SK-N-SH (cell line): ENCODE measurements at regions not wholly inside any gene's neighbourhood (a gene's known extent, or its start where the extent isn't known, plus 50 kb on each side); places are given as distances from the start of the nearest gene placed in this dataset.
"Not testable (repeated sequence)": the region's sequence is repeated elsewhere in the genome, so short reads cannot be mapped to it uniquely, and the experiment has no call there.

Experiments used
- CTCF ChIA-PET: fragments of 300-600, 350-600 bp; formaldehyde crosslinking; extraction: SDS; loops from one replicate; lab custom pipeline; 2021; lab: Yijun Ruan, JAX
- POLR2A ChIA-PET: fragments of 350-600 bp; sonication (Branson Sonifier 250); formaldehyde crosslinking; extraction: SDS; loops from one replicate; lab custom pipeline; 2020; ENCODE audit warnings: antibody characterized with exemption, inconsistent platforms; lab: Yijun Ruan, JAX
- DNase-seq: peaks from one replicate; pipeline ENCODE4 v3.0.0; 2012
- H2AFZ ChIP-seq: fragments of 200-600 bp; sonication (generic); 2 replicates; pipeline ENCODE4 v1.8.1; 2016; ENCODE audit warnings: antibody characterized with exemption, mild to moderate bottlenecking, low read depth
- H3F3A ChIP-seq: fragments of 200-600 bp; sonication (generic); replicated peaks from 2 replicates; pipeline ENCODE3; 2016; ENCODE audit warnings: antibody characterized with exemption, mild to moderate bottlenecking; ENCODE audit not compliant: insufficient read depth
- H3K27ac ChIP-seq, 2 experiments: fragments of 200-500 bp in 1 of 2; fragments of 200-600 bp in 1 of 2; sonication (Bioruptor generic) in 1 of 2; sonication (generic), shearing (Covaris generic) in 1 of 2; 2 replicates each; pipeline versions ENCODE4 v1.5.1 to v1.6.1; 2014 to 2016; ENCODE audit warnings: low read depth in 2 of 2, inconsistent platforms in 1 of 2, low read length in 1 of 2, mild to moderate bottlenecking in 1 of 2, mixed read lengths in 1 of 2
- H3K27me3 ChIP-seq: fragments of 200-600 bp; sonication (generic), shearing (Covaris generic); 2 replicates; pipeline ENCODE4 v1.6.1; 2016; ENCODE audit warnings: mixed run types; ENCODE audit not compliant: insufficient read depth
- H3K36me3 ChIP-seq, 2 experiments: fragments of 200-500 bp in 1 of 2; fragments of 200-600 bp in 1 of 2; sonication (Bioruptor generic) in 1 of 2; sonication (generic) in 1 of 2; replicated peaks in 1 of 2; 2 replicates each; pipeline versions ENCODE3 to v1.5.1; 2014 to 2016; ENCODE audit warnings: low read length in 1 of 2, mild to moderate bottlenecking in 1 of 2; ENCODE audit not compliant: insufficient read depth in 2 of 2, control insufficient read depth in 1 of 2
- H3K4me1 ChIP-seq, 2 experiments: fragments of 200-500 bp in 1 of 2; fragments of 200-600 bp in 1 of 2; sonication (Bioruptor generic) in 1 of 2; sonication (generic), shearing (Covaris generic) in 1 of 2; 2 replicates each; pipeline versions ENCODE4 v1.5.1 to v1.6.1; 2014 to 2016; ENCODE audit warnings: low read depth in 1 of 2, low read length in 1 of 2, mixed run types in 1 of 2; ENCODE audit not compliant: insufficient read depth in 2 of 2, control insufficient read depth in 1 of 2
- H3K4me2 ChIP-seq: fragments of 200-600 bp; sonication (generic), shearing (Covaris generic); 2 replicates; pipeline ENCODE4 v1.6.1; 2017; ENCODE audit warnings: mixed run types
- H3K4me3 ChIP-seq, 2 experiments: fragments of 200-500 bp in 1 of 2; fragments of 200-600 bp in 1 of 2; sonication (Bioruptor generic) in 1 of 2; sonication (generic), shearing (Covaris generic) in 1 of 2; 2 replicates each; pipeline versions ENCODE4 v1.5.1 to v1.8.1; 2014 to 2016; ENCODE audit warnings: low read depth in 2 of 2, inconsistent platforms in 1 of 2, low read length in 1 of 2, mild to moderate bottlenecking in 1 of 2, mixed read lengths in 1 of 2, moderate library complexity in 1 of 2
- H3K79me2 ChIP-seq: fragments of 200-600 bp; sonication (generic); 2 replicates; pipeline ENCODE4 v1.8.1; 2017; ENCODE audit warnings: mild to moderate bottlenecking; ENCODE audit not compliant: insufficient read depth
- H3K9ac ChIP-seq: fragments of 200-600 bp; sonication (generic); 2 replicates; pipeline ENCODE4 v1.6.1; 2017; ENCODE audit warnings: mixed run types
- H3K9me2 ChIP-seq: fragments of 200-600 bp; sonication (generic); 2 replicates; pipeline ENCODE4 v1.6.1; 2017; ENCODE audit warnings: mixed run types
- H3K9me3 ChIP-seq: fragments of 200-600 bp; sonication (generic); 2 replicates; pipeline ENCODE4 v1.6.1; 2017; ENCODE audit warnings: mixed run types, mild to moderate bottlenecking, moderate library complexity
- H4K20me1 ChIP-seq: fragments of 200-600 bp; sonication (generic); 2 replicates; pipeline ENCODE4 v1.6.1; 2017; ENCODE audit warnings: mild to moderate bottlenecking, mixed run types; ENCODE audit not compliant: insufficient read depth
- CHD2 ChIP-seq: fragments of 150-350 bp; IDR thresholded peaks from 2 replicates; pipeline ENCODE4 v1.6.1; 2018; ENCODE audit warnings: low read length; ENCODE audit not compliant: partially characterized antibody
- GABPA ChIP-seq: IDR thresholded peaks from 2 replicates; pipeline ENCODE4 v1.4.0; 2012; ENCODE audit warnings: low read depth, mild to moderate bottlenecking
- GATA2 ChIP-seq: sonication (generic); formaldehyde crosslinking; IDR thresholded peaks from 2 replicates; pipeline ENCODE4 v1.5.0; 2020; ENCODE audit warnings: mild to moderate bottlenecking, missing genetic modification reagents
- RFX5 ChIP-seq: IDR thresholded peaks from 2 replicates; pipeline ENCODE4 v1.6.1; 2012; ENCODE audit warnings: mild to moderate bottlenecking, improper control_type of control experiment, low read length
- SIN3A ChIP-seq: IDR thresholded peaks from 2 replicates; pipeline ENCODE4 v1.6.1; 2012; ENCODE audit warnings: low read depth, mild to moderate bottlenecking, low read length, moderate library complexity, borderline replicate concordance
- SMC3 ChIP-seq: IDR thresholded peaks from 2 replicates; pipeline ENCODE4 v1.6.1; 2012; ENCODE audit warnings: low read depth, low read length, improper control_type of control experiment
- TAF1 ChIP-seq: IDR thresholded peaks from 2 replicates; pipeline ENCODE4 v1.6.1; 2012; ENCODE audit warnings: low read depth, mild to moderate bottlenecking, low read length, moderate library complexity, borderline replicate concordance
- USF2 ChIP-seq: fragments of 150-350 bp; IDR thresholded peaks from 2 replicates; pipeline ENCODE4 v1.6.1; 2017; ENCODE audit warnings: antibody characterized with exemption, low read length, low read depth, borderline replicate concordance
- WGBS: methylation state at CpG from one replicate; pipeline ENCODE4 v1.1.6; 2017; ENCODE audit warnings: low lambda C conversion rate; 5-methylcytosine and 5-hydroxymethylcytosine counted together
- TF ChIP-seq, protein P1 (sequence below): fragments of 200-600 bp; sonication (generic); IDR thresholded peaks from 2 replicates; pipeline ENCODE4 v1.6.1; 2017; ENCODE audit warnings: antibody characterized with exemption, mild to moderate bottlenecking, moderate library complexity

- DNase-seq: no peak
Observed at GRCh38 chrX:94942603-94943002, 1268.6 kb downstream of the FAM133A start.

DNA sequence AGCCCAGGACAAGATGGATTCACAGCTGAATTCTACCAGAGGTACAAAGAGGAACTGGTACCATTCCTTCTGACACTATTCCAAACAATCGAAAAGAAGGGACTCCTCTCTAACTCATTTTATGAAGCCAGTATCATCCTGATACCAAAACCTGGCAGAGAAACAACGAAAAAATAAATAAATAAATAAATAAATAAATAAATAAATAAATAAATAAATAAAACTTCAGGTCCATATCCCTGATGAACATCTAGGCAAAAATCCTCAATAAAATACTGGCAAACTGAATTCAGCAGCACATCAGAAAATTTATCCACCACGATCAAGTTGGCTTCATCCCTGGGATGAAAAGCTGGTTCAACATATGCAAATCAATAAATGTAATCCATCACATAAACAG is 1272.1 kb downstream of the FAM133A start:
- DNase-seq, H3K27me3 ChIP-seq, H3F3A ChIP-seq, H3K9ac ChIP-seq, H3K4me2 ChIP-seq, H2AFZ ChIP-seq, H3K27ac ChIP-seq, H4K20me1 ChIP-seq, H3K36me3 ChIP-seq, H3K79me2 ChIP-seq, H3K4me3 ChIP-seq, H3K4me1 ChIP-seq, POLR2A ChIA-PET, H3K9me2 ChIP-seq, CTCF ChIA-PET, H3K9me3 ChIP-seq: not testable (repeated sequence)
- WGBS: 13% methylated on average over 3 of the region's 3 CpGs

More at GRCh38 chrX:94942603-94943002, 1268.6 kb downstream of the FAM133A start:
- no peak overlapping the region for H3K4me3 ChIP-seq
- no peak for TF ChIP-seq GABPA
- TF ChIP-seq TAF1: no peak
- no peak for TF ChIP-seq SMC3
- TF ChIP-seq, protein P1, sequence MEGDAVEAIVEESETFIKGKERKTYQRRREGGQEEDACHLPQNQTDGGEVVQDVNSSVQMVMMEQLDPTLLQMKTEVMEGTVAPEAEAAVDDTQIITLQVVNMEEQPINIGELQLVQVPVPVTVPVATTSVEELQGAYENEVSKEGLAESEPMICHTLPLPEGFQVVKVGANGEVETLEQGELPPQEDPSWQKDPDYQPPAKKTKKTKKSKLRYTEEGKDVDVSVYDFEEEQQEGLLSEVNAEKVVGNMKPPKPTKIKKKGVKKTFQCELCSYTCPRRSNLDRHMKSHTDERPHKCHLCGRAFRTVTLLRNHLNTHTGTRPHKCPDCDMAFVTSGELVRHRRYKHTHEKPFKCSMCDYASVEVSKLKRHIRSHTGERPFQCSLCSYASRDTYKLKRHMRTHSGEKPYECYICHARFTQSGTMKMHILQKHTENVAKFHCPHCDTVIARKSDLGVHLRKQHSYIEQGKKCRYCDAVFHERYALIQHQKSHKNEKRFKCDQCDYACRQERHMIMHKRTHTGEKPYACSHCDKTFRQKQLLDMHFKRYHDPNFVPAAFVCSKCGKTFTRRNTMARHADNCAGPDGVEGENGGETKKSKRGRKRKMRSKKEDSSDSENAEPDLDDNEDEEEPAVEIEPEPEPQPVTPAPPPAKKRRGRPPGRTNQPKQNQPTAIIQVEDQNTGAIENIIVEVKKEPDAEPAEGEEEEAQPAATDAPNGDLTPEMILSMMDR: no peak
- no peak for TF ChIP-seq SIN3A
- WGBS: 25% methylated on average over 2 of the region's 2 CpGs
- ChIA-PET CTCF (interaction anchor here (1.1 kb wide), 1 partner anchor 21 kb away, joined by 3 read pairs; no protein-coding TSS in a partner anchor), POLR2A (no interaction called here)
- H3F3A ChIP-seq: no peaks in the 10 kb centered on the region
- H3K4me2 ChIP-seq: no peak overlapping the region
- H3K27me3 ChIP-seq: no peaks in the 10 kb centered on the region
- no peak overlapping the region for H3K9ac ChIP-seq
- H3K79me2 ChIP-seq: no peaks in the 10 kb centered on the region
- H3K9me3 ChIP-seq: no peaks in the 10 kb centered on the region; the same call in 1 of the 2 replicates
- no peaks in the 10 kb centered on the region for H3K36me3 ChIP-seq
- no peak overlapping the region for H2AFZ ChIP-seq
- no peaks in the 10 kb centered on the region for H4K20me1 ChIP-seq
- H3K27ac ChIP-seq: no peak overlapping the region
- H3K4me1 ChIP-seq: no peaks in the 10 kb centered on the region
- H3K9me2 ChIP-seq: no peaks in the 10 kb centered on the region

- Histone ChIP-seq H2AFZ (no peak overlapping the region), H3K27ac (no peak overlapping the region), H3K27me3 (no peaks in the 10 kb centered on the region), H3K4me3 (no peak overlapping the region), H3K9me2 (no peaks in the 10 kb centered on the region), H3K36me3 (no peaks in the 10 kb centered on the region), H3K4me2 (no peak overlapping the region), H3K79me2 (no peaks in the 10 kb centered on the region), H4K20me1 (no peaks in the 10 kb centered on the region), H3K4me1 (no peaks in the 10 kb centered on the region; a peak in 1 of 4 replicates), H3F3A (no peaks in the 10 kb centered on the region), H3K9me3 (no peaks in the 10 kb centered on the region), H3K9ac (no peak overlapping the region)
- TF ChIP-seq USF2: no peak
- TF ChIP-seq RFX5: no peak
- TF ChIP-seq CHD2: no peak
- TF ChIP-seq GATA2 (CRISPR knock-in tag): peak; percentile 50
- DNase-seq: peak; percentile 2
- POLR2A ChIA-PET: no interaction called here
- CTCF ChIA-PET: no interaction called here
- WGBS: 2% methylated on average over 2 of the region's 2 CpGs
Observed at GRCh38 chrX:94961730-94962129, 1287.7 kb downstream of the FAM133A start.
